ENCODE measurements at regions not wholly inside any gene's neighbourhood (a gene's known extent, or its start where the extent isn't known, plus 50 kb on each side); places are given as distances from the start of the nearest gene placed in this dataset.

DNA sequence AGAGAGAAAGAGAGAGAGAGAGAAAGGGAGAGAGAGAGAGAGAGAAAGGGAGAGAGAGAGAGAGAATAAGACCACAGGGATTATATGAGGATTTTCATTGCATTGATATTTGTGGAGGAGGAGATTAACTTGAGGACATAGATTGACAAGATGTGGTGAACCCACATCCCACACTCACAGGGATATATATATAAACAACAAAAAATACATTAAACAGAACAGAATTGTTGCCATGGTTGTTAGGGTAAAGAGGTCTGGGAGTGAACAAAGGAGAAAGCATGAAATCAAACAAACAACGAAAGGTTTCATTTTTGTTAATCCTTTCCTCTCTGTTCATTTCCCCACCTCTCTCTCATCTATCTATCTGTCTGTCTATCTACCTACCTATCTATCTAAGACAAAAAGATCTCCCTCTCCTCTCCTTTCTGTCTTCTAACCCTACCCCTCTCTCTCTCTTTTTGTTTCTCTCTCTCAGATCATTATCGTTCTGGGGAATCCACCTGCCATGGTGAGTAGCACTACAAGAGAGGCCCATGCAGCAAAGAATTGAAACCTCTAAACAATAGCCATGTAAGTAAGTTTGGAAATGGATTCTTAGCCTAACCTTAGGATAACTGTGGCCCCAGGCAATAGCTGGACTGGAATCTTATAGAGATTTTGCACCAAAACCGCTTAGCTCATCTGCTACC, 280.9 kb downstream of the RAP2B start:
- no peaks in the 10 kb centered on the region for H3F3A ChIP-seq (ENCODE audit: control insufficient read depth, insufficient read depth)
- H3K27me3 ChIP-seq (ENCODE audit: control insufficient read depth, low read length) = no peaks in the 10 kb centered on the region
- H3K4me3 ChIP-seq (ENCODE audit: low read length) = no peak overlapping the region
- no peak overlapping the region for H3K4me2 ChIP-seq (ENCODE audit: low read length)
- no peaks in the 10 kb centered on the region for H4K20me1 ChIP-seq (ENCODE audit: control insufficient read depth, insufficient read depth, low read depth, low read length)
- no peaks in the 10 kb centered on the region for H3K36me3 ChIP-seq (ENCODE audit: control insufficient read depth, low read length)
- no peaks in the 10 kb centered on the region for H3K9me2 ChIP-seq (replicated peaks; ENCODE audit: control insufficient read depth, low read length)
- no peak overlapping the region for H3K27ac ChIP-seq (ENCODE audit: low read depth, low read length)
- no peaks in the 10 kb centered on the region for H3K9me3 ChIP-seq (ENCODE audit: control insufficient read depth, insufficient read depth, low read length)
- no peaks in the 10 kb centered on the region for H3K79me2 ChIP-seq (ENCODE audit: control insufficient read depth, low read length)
- TF ChIP-seq EZH2phosphoT487 (IDR thresholded peaks at IDR 0.05; ENCODE audit: borderline replicate concordance, low read length) = no peak
- TF ChIP-seq, protein P1, sequence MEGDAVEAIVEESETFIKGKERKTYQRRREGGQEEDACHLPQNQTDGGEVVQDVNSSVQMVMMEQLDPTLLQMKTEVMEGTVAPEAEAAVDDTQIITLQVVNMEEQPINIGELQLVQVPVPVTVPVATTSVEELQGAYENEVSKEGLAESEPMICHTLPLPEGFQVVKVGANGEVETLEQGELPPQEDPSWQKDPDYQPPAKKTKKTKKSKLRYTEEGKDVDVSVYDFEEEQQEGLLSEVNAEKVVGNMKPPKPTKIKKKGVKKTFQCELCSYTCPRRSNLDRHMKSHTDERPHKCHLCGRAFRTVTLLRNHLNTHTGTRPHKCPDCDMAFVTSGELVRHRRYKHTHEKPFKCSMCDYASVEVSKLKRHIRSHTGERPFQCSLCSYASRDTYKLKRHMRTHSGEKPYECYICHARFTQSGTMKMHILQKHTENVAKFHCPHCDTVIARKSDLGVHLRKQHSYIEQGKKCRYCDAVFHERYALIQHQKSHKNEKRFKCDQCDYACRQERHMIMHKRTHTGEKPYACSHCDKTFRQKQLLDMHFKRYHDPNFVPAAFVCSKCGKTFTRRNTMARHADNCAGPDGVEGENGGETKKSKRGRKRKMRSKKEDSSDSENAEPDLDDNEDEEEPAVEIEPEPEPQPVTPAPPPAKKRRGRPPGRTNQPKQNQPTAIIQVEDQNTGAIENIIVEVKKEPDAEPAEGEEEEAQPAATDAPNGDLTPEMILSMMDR (IDR thresholded peaks at IDR 0.05; ENCODE audit: low read depth, low read length, poor library complexity, severe bottlenecking) = no peak
- no peaks in the 10 kb centered on the region for H3K4me1 ChIP-seq (ENCODE audit: control insufficient read depth, low read length)

DNA sequence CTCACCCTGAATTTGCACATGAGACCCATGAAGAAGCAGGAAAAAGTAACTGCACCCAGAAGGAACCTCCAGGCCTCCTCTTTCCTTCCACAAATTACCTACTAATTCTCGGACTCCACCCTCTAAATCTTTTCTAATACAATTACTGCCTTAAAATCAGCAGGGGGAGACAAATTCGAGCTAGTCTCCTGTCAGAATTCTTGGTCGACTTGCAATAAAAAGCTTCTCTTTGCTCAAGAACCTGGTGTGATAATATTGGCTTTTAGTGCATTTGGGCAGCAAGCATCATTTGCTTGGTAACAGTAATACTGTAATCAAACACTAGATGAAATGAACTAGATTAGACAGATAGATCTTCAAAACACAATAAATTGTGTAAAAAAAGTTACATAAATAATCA, 281.9 kb downstream of the RAP2B start:
- H3K9me2 ChIP-seq (replicated peaks; ENCODE audit: control insufficient read depth, low read length) = no peaks in the 10 kb centered on the region
- no peak overlapping the region for H3K4me3 ChIP-seq (ENCODE audit: low read length)
- H3K27ac ChIP-seq (ENCODE audit: low read depth, low read length) = no peak overlapping the region
- no peaks in the 10 kb centered on the region for H3K4me1 ChIP-seq (ENCODE audit: control insufficient read depth, low read length)
- TF ChIP-seq EZH2phosphoT487 (IDR thresholded peaks at IDR 0.05; ENCODE audit: borderline replicate concordance, low read length) = no peak
- TF ChIP-seq, protein P1 (IDR thresholded peaks at IDR 0.05; ENCODE audit: low read depth, low read length, poor library complexity, severe bottlenecking) = peak; percentile 34
- no peaks in the 10 kb centered on the region for H4K20me1 ChIP-seq (ENCODE audit: control insufficient read depth, insufficient read depth, low read depth, low read length)
- H3K9me3 ChIP-seq (ENCODE audit: control insufficient read depth, insufficient read depth, low read length) = no peaks in the 10 kb centered on the region
- H3K36me3 ChIP-seq (ENCODE audit: control insufficient read depth, low read length) = no peaks in the 10 kb centered on the region
- no peaks in the 10 kb centered on the region for H3K27me3 ChIP-seq (ENCODE audit: control insufficient read depth, low read length)
- H3K79me2 ChIP-seq (ENCODE audit: control insufficient read depth, low read length) = no peaks in the 10 kb centered on the region
- no peaks in the 10 kb centered on the region for H3F3A ChIP-seq (ENCODE audit: control insufficient read depth, insufficient read depth)
- H3K4me2 ChIP-seq (ENCODE audit: low read length) = no peak overlapping the region

DNA sequence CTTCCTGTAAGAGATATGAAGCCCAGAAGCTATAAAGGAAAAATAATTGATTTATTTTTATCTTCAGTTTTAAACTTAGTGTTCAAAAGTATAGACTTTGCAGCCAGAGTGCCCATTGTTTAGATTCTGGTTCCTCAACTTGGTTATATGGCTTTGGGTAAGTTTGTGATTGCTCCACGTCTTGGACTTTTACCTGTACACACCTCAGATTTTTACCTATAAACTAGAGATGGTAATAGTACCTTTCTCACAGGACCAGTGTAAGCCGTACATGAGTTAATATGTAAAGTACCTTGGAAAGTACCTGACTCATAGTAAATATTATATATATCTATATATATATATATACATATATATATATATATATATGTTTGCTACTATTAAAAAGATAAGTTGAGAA, 283.8 kb downstream of the RAP2B start:
- TF ChIP-seq, protein P1 (IDR thresholded peaks at IDR 0.05; ENCODE audit: low read depth, low read length, poor library complexity, severe bottlenecking) = no peak
- TF ChIP-seq EZH2phosphoT487 (IDR thresholded peaks at IDR 0.05; ENCODE audit: borderline replicate concordance, low read length) = no peak
- Histone ChIP-seq H3K4me2 (ENCODE audit: low read length) (no peak overlapping the region), H3K9me3 (ENCODE audit: control insufficient read depth, insufficient read depth, low read length) (no peaks in the 10 kb centered on the region), H4K20me1 (ENCODE audit: control insufficient read depth, insufficient read depth, low read depth, low read length) (no peaks in the 10 kb centered on the region), H3K4me1 (ENCODE audit: control insufficient read depth, low read length) (no peaks in the 10 kb centered on the region), H3K36me3 (ENCODE audit: control insufficient read depth, low read length) (no peaks in the 10 kb centered on the region), H3K27ac (ENCODE audit: low read depth, low read length) (no peak overlapping the region), H3K27me3 (ENCODE audit: control insufficient read depth, low read length) (no peaks in the 10 kb centered on the region), H3K79me2 (ENCODE audit: control insufficient read depth, low read length) (no peaks in the 10 kb centered on the region), H3K9me2 (replicated peaks; ENCODE audit: control insufficient read depth, low read length) (no peaks in the 10 kb centered on the region), H3K4me3 (ENCODE audit: low read length) (no peak overlapping the region), H3F3A (ENCODE audit: control insufficient read depth, insufficient read depth) (no peaks in the 10 kb centered on the region)
